Fibroblast of peridontal ligament (primary cell): ENCODE measurements at regions not wholly inside any gene's neighbourhood (a gene's known extent, or its start where the extent isn't known, plus 50 kb on each side); places are given as distances from the start of the nearest gene placed in this dataset.

ENCODE experiments used
- DNase-seq: peaks from one replicate; pipeline ENCODE4 v3.0.0-alpha.2; 2010; ENCODE audit errors: extremely low read depth

DNA sequence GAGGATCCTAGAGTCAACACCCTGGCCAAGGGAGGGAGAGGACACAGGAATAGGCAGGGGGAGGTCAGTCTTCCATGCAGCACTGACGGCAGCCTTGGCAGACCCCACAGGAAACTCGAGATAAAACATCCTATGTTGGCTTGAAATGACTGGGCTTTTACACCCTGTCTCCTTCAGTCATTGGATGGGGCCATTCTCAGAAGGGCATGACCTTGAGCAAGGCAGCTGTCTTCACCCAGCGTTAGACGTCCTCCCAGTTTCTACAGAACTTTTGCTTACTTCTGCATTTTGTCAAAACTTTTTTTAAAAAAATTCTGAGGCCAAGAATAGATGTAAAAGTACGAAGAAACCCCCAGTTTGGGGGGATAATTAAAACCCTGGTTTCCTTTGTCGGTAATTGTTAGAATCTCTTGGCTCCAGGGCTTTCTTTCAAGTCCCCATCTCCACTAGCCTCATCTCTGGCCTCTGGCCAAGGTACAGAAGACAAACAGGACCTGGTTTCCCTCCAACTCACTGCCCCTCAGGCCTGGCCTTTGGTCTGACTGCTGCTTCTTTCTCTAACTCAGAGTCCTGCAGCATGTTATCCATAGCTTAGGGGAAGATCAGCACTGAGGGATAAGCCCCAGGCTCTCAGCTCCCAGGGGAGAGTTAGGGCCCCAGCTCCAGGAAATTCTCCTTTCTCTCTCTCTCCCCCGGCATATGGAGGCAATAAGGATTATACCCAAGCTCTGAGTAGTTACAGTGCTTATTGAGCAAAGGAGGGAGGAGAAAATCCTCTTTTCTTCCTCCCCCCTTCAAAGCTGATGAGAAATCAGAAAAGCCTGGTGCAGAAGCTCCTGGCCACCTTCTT lies 51.6 kb upstream of the KCND3 start:
- DNase-seq = no peak

DNA sequence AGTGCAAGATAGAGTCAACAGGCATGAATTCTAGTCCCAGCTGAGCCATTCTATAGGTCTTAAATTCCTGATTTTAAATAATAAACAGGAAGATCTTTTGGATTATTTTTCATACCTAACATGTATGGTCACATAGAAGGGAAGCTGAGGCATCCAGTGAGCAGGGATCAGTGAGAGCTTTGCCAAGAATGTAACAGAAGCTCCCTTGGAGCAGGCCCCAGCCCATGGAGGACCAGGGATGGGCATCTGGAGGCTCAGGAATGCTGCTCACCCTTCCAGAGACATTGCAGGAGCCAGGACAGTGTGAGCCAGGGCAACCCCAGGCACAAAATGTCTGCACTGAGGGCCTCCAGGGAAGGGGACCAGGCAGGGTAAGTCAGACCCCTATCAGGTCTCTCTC lies 54.4 kb upstream of the KCND3 start:
- no peak for DNase-seq

DNA sequence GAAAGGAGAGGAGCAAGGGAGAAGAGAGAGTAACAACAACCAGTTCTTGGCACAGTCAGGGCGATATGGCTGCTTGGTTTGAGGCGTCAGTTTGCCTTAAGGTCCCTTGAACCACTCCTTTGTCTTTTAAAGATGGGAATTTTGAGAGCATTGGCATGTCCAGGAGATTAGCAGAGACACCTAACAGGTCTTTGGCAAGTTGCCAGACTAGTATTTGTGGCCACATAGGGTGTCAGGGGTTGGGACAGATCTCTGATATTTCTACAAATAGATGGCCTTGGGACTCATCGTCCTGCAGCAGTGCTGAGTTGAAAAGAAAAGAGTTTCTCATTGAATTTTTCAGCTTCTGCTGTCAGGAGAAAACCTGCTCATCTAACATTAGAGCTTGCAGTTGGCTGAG lies 55.3 kb upstream of the KCND3 start:
- no peak for DNase-seq

- no peak for DNase-seq
Measured at GRCh38 chr1:112046630-112047029, 57.2 kb upstream of the KCND3 start.

- no peak for DNase-seq
Measured at GRCh38 chr1:112048421-112048820, 59.0 kb upstream of the KCND3 start.

DNA sequence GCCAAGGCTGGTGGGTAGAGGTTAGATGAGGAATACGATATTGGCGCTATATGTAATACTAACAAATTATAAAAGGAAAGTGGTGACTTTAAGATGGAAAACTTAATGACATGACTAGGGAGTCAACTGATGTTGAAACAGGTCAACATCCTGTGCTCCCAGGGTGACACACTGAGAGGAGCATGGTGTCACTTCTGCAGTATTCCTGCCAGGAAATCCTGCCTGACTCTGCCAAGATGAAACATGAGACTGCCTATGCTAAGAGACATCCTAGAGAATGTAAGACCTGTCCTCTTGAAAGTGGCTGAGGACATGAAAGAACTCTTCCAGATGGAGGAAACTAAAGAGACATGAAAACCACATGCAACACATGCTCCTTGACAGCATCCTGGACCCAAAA lies 65.0 kb upstream of the KCND3 start:
- DNase-seq = no peak

DNA sequence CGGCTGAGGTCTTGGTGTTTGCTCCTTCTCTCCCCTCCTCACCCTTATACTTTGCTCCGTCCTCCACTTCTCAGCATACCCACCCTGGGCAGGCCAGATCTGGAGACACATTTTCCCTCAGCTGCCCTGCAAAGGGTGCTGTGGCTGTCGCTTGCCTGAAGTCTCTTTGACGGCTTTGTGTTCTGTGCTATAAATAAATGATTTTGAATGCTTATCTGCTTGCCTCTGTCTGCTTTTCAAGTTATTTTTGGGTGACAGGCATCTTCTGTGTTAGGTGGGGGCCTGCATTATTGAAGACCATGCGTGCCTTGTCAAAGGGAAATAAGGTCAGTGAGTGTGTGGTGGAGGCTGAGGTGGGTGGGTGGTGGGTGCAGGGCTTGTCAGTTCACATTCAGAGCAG lies 66.9 kb upstream of the KCND3 start:
- DNase-seq = no peak

- DNase-seq = no peak
Measured at GRCh38 chr1:112057736-112058135, 68.3 kb upstream of the KCND3 start.

DNA sequence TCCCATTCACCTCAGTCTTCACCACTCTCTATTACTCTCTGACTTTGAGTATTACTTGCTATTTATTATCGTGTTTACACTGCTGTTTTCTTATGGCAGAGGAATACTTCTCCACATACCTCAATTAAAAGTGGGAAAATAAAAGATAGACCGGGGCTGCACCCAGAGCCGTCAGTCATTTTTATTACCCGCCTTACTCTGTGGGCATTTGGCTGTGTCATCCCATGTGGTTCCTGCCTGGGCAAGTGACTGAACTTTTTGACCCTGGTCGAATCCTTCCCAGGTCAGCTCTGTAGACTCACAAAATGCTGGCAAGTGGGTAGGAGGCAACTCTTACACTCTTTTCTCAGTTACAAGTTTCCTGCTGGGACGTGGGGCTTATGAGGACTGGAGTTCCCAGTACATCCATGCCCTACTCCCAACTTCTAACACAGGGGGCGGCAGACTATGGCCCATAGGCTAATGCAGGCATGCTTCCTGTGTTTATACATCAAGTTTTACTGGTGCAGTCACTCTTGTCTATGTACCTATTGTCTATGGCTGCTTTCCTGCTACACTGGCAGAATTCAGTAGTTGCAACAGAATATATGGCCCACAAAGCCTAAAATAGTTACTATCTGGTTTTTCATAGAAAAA lies 69.5 kb upstream of the KCND3 start:
- no peak for DNase-seq

DNA sequence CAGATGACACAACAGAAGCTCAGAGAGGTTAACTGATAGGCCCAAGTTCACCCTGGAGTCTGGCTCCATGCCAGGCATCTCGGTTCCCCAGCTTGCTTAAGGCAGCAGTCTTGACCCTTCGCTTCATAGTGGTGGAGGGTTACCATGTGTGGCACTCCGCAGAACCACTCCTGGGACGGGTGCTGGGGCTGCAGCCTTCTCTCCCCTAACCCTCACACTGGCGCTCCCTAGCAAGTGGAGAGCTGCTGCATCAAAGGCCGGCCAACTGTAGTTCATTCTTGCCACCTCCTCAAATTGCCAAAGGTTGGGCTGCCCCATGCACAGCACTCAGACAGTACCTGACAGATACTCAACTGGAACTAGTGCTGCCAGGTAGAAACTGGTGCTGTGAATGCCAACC lies 70.2 kb upstream of the KCND3 start:
- no peak for DNase-seq

DNA sequence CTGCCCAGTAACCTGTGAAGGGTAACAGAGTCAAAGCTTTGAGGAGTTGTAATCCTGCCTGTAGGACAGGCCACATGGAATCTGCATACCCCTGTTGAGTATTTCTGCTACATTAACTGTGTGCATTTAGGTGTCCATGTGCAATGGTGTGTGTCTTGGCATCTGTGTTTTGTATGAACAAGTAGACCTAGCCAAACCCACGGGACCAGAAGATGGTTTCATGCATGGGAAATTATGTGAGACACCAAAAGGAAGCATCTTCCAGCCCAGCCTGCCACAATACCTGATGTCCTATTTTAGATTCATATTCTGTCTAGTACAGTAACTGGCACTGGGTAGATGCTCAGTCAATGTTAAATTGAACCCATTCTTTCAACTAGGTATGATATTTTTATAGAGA lies 70.8 kb upstream of the KCND3 start:
- DNase-seq = no peak

- DNase-seq = no peak
Measured at GRCh38 chr1:112061056-112061455, 71.6 kb upstream of the KCND3 start.

DNA sequence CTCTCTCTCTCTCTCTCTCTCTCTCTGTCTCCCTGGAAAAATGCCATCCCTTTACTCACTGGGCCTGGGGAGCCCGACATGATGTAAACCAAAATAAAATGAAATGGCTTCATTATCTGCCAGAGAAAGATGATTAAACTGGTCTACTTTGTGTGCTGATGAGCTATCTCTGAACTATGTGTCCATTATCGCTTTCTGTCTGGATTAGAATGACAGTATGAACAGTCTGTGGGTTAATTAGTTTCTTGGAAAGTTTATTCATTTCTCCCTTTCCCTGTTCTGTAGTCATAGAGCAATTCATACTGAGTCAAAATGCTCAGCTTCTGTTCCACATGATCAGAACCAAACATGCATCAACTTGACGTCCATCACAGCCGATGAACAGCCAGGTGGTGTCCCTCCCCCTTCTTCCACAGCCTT lies 72.4 kb upstream of the KCND3 start:
- no peak for DNase-seq

GRCh38 chr1:112063781-112064728 lies 74.6 kb upstream of the KCND3 start:
- no peak for DNase-seq

GRCh38 chr1:112067989-112068388 lies 78.5 kb upstream of the KCND3 start:
- DNase-seq = no peak

DNA sequence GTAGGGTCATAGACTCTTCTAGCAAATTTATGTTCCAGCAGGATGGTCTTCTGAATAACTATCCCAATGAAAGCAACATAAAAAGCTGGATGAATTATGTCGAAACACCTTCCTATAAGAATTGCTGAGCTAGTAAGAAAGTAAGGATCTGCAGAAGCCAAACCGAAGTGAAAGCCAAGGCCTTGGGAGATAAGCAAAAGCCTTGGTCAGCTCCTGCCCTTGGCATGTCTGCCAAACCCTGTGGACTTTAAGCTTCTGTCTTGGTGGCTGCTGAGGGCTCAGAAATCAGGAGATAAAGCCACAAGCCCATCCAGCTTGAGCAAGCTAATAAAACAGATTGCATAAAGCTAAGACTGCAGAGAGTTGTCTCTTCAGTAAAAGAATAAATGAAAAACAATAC lies 81.2 kb upstream of the KCND3 start:
- no peak for DNase-seq

DNA sequence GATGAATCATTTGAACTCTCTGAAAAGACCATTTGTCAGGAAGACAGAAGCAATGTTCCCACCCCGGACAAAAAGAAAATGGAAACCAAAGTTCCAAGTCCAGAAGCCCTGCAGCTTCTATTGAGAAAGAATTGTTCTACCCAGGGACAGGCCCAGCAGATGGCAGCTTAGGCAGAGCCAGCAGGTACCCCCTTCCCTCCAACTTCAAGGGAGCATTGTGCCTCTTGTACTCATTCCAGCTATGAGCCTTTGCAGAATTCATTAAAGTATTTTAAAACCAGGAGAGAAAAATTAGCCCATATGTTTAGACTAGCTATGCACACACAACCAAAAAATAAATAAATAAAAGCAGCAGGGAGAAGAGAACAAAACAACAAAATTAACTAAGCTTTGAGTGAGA lies 85.2 kb upstream of the KCND3 start:
- no peak for DNase-seq

DNA sequence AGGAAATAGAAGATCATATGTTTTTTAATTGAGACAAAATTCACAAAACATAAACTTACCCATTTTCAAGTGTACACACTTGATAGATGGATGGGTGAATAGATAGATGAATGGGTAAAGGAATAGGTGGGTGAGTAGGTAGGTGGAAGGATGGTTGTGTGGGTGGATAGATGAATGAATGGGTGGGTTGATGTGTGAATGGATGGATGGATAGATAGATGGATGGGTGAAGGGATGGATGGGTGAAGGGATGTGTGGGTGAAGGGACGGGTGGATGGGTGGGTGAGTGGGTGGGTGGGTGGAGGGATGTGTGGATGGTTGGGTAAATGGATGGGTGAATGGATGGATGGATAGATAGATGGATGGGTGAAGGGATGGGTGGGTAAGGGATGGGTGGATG lies 86.1 kb upstream of the KCND3 start:
- DNase-seq = no peak

GRCh38 chr1:112079446-112079845 lies 90.0 kb upstream of the KCND3 start:
- DNase-seq = no peak

GRCh38 chr1:112083487-112083886 lies 94.0 kb upstream of the KCND3 start:
- peak; percentile 26 for DNase-seq

DNA sequence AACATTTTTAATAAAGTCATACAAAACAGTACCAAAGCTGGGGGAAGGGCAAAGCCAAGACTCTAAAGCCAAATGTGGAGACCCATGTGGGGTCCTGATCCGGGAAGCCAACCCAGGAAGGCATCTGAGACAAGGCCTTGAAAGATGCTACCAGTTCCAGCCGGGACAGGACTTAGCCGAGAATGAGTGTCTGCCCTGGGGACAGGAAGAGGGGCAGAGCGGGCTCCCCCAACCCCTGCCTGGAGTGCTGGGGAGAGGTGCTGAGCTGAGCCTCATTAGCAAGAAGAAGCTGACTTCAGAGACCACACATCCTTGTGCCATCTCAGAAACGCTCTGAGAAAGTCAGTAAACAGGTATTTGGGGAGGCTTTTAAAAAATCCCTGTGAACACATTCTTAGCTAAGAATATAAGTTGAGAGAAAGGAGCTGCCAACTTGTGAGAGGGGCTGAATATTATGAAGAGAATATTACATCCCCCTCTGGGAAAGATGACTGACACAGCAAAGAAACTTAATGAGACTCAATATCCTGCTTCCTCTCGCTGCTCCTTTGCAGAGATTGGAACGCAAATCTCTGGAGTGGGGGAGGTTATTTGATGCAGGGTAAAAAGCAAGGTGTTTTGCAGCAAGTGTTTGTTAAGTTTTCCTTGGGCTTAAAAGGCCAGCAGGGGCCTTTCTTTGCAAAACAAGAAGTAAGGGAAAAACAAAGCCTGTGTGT lies 103.3 kb upstream of the KCND3 start:
- DNase-seq = no peak

GRCh38 chr1:112093372-112093694 lies 103.9 kb upstream of the KCND3 start:
- no peak for DNase-seq
